ENCODE measurements at regions not wholly inside any gene's neighbourhood (a gene's known extent, or its start where the extent isn't known, plus 50 kb on each side); places are given as distances from the start of the nearest gene placed in this dataset.

GRCh38 chr4:147340591-147341120 lies 140.2 kb upstream of the EDNRA start:
- no peak for TF ChIP-seq CTCF (conservative IDR thresholded peaks at IDR 0.05; ENCODE audit: low read depth, low read length)
- DNase-seq (ENCODE audit: low read depth): no peak
- no peak overlapping the region for H3K4me3 ChIP-seq (ENCODE audit: low read length)

- TF ChIP-seq CTCF (conservative IDR thresholded peaks at IDR 0.05; ENCODE audit: low read depth, low read length): no peak
- H3K4me3 ChIP-seq (ENCODE audit: low read length): no peak overlapping the region
- DNase-seq (ENCODE audit: low read depth): no peak
Measured at GRCh38 chr4:147343692-147344091, 137.2 kb upstream of the EDNRA start.

- no peak for TF ChIP-seq CTCF (conservative IDR thresholded peaks at IDR 0.05; ENCODE audit: low read depth, low read length)
- no peak overlapping the region for H3K4me3 ChIP-seq (ENCODE audit: low read length)
- DNase-seq (ENCODE audit: low read depth): no peak
Measured at GRCh38 chr4:147345662-147346061, 135.2 kb upstream of the EDNRA start.

GRCh38 chr4:147347217-147347616 lies 133.7 kb upstream of the EDNRA start:
- no peak for TF ChIP-seq CTCF (conservative IDR thresholded peaks at IDR 0.05; ENCODE audit: low read depth, low read length)
- no peak overlapping the region for H3K4me3 ChIP-seq (ENCODE audit: low read length)
- no peak for DNase-seq (ENCODE audit: low read depth)

- no peak for TF ChIP-seq CTCF (conservative IDR thresholded peaks at IDR 0.05; ENCODE audit: low read depth, low read length)
- H3K4me3 ChIP-seq (ENCODE audit: low read length): no peak overlapping the region
Measured at GRCh38 chr4:147349193-147349592, 131.7 kb upstream of the EDNRA start.

GRCh38 chr4:147351083-147351787 lies 129.7 kb upstream of the EDNRA start:
- no peak for TF ChIP-seq CTCF (conservative IDR thresholded peaks at IDR 0.05; ENCODE audit: low read depth, low read length)
- DNase-seq (ENCODE audit: low read depth): no peak

More at GRCh38 chr4:147349193-147349592, 131.7 kb upstream of the EDNRA start:
- DNase-seq (ENCODE audit: low read depth): no peak

GRCh38 chr4:147354237-147354636 lies 126.7 kb upstream of the EDNRA start:
- no peak for DNase-seq (ENCODE audit: low read depth)
- no peak overlapping the region for H3K4me3 ChIP-seq (ENCODE audit: low read length)
- TF ChIP-seq CTCF (conservative IDR thresholded peaks at IDR 0.05; ENCODE audit: low read depth, low read length): no peak

More at GRCh38 chr4:147351083-147351787, 129.7 kb upstream of the EDNRA start:
- H3K4me3 ChIP-seq (ENCODE audit: low read length): no peak overlapping the region

Data from retinal pigment epithelial cell (primary cell).